GM18526 (cell line): ENCODE measurements at regions not wholly inside any gene's neighbourhood (a gene's known extent, or its start where the extent isn't known, plus 50 kb on each side); places are given as distances from the start of the nearest gene placed in this dataset.

ENCODE experiments used
- POLR2A ChIP-seq: IDR thresholded peaks from 3 replicates; pipeline ENCODE4 v1.6.1; 2011; ENCODE audit not compliant: insufficient read length; ENCODE audit errors: extremely low read depth

DNA sequence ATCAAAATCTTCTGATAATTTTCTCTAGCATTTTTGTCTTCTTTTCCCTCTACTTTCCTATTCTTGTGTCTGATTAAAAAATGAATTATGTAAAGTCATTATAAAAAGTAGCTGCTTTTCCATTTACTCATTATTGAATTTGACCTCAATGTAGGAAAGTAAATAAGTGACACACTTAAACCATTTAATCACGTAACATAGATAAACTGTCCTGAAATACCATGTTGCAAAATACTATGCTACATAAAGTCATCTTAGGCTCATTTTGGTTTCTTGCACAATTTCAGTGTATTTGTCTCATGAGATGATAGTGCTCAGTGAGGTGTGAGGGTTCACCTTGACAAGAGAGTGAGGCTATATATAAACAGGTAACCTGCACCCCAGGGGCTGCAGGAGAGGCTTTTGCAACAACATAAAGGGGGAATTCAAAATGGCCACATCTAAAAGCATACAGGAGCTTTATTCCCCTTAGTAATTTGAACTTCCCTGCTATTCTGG, 502.7 kb downstream of the RNF144A start:
- TF ChIP-seq POLR2A, result no peak

DNA sequence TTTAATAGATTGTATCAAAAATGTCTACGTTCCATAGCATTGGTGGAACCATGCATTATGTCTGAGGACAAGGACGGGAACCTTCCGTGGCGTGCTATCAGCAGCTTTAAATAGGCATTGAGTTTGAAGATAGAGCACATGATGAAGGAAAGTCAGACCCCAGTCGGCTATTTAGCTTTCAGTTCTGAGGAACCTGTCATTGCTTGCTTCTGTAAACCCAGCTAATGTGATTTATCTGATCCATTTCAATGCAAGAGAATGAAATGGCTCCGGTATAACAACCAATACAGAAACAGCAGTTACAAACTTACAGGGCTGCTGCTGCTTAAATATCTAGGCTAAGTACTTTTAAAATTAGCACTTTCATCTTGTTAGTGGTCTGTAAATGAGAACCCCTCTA, 503.3 kb downstream of the RNF144A start:
- TF ChIP-seq POLR2A, result no peak

DNA sequence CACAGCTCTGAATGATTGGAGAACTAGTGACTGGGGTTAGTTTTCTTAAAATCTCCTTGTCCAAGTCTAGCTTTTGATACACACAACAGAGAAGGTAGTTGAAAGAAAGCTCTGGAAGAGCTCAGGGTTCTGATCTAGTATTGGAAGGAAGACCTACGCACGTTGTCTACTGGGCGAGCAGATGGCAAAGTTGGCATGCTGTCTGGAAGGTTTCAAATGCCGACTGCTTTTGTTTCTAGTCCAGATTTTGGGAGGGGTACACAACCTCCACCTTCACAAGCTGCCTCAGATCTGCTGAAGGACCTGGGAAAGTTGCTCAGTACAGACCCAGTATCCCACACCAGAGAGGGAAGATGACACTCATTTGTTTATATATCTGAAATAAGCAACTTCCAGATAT, 507.3 kb downstream of the RNF144A start:
- no peak for TF ChIP-seq POLR2A

DNA sequence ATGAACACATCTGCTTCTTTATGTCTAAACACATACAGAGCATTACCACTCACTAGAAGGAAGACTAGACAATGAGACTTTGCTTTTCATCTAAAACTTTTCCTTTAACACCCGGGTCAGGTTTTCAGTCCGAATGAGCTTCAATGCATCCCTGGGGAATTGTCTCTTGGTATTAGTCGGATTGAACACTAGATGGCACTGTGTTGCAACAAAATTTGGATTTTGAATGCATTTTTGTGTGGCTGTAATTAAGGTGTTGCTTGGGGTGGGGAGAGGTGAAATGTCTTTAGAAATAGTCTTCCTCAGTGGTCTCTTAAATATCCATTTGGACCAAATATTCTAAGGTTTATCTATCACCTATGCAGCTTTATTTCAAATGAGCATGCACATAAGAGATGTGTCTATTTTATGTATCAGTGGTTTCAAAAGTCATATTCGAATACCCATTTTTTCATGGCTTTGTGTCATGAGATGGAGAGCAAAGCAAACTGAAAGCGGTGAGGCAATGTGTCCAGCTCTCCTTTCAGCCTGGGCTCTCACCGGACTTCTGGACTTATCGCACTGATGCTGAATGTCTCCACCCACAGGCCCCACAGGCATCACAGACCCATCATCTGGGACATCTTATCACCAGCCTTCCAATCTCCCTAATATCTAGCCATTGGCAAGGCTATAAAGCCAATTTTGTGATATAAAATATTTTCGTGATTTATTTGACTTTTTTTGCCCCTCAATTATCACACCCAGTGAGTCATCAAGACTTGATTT, 510.3 kb downstream of the RNF144A start:
- TF ChIP-seq POLR2A, result no peak

DNA sequence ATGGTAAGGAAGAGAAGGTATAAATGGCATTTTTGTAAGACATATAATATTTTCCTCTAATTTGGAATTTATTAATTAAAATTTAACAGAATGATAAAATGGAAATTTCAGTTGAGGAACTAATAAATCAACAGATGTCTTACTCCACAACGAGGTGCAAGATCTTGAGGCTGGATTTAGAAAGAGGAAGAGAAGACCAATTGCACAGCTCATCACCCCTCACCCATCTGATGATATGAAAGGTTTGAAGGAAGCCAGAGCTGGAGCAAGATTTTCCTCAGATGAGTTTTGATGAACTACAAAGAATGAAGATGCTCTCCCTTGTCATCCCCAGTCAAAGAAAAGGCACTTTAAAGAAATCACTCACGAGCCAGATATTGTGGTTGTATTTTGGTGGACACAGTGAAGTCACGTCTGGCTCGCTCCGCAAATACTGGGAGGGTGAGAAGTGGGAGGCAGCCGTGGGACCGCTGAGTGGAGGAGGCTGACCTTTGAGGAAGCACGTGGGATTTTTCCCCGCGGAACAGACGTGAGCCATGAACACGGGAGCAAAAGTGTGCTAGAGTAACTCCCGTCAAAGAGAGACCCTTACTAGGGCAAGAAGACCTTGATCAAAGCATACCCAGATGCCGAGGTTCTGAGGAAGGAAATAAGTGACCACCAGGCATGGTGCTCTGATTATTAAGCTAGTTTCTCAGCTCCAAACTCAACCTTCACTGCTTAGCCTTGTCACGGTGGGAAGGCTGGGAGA, 511.4 kb downstream of the RNF144A start:
- no peak for TF ChIP-seq POLR2A

DNA sequence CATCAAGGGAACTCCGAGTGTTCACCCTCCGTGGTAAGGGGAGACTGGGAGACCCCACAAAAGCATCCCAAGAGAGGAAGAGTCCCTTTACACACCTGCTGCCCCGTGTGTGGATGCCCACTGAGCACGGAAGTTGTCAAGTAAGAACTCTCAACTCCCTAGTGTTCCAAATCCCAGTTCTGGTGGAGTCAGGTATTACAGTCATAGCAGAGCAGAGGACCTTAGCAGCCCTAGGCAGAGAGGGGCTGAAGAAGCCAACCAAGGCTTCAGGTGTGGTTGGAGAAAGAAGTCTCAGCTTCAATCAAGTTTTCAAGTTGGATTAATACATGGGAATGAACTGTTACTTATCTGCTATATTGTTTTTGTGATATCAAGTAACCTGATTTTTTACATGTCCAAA, 512.5 kb downstream of the RNF144A start:
- TF ChIP-seq POLR2A, result no peak

DNA sequence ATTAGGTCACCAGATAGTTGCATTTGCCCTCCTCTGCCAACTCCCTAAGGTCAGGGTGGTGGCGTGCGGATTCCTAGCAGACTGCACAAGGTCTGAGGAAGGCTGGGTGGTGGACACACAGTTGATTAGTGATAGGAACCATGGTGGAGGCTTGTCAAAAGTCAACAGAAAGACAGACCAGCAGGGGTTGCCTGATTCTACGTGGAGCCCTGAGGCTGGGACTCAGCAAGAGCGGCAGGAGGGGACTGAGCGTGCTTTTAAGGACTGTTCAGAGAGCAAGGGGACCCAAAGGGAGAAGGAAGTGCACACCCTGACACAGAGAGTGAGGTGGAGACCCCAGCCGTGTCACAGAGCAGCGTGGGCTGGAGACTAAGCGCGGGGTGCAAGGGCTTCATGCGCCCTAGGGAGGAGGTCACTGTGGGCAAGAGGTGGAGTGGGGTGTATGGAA, 513.2 kb downstream of the RNF144A start:
- TF ChIP-seq POLR2A, result no peak

DNA sequence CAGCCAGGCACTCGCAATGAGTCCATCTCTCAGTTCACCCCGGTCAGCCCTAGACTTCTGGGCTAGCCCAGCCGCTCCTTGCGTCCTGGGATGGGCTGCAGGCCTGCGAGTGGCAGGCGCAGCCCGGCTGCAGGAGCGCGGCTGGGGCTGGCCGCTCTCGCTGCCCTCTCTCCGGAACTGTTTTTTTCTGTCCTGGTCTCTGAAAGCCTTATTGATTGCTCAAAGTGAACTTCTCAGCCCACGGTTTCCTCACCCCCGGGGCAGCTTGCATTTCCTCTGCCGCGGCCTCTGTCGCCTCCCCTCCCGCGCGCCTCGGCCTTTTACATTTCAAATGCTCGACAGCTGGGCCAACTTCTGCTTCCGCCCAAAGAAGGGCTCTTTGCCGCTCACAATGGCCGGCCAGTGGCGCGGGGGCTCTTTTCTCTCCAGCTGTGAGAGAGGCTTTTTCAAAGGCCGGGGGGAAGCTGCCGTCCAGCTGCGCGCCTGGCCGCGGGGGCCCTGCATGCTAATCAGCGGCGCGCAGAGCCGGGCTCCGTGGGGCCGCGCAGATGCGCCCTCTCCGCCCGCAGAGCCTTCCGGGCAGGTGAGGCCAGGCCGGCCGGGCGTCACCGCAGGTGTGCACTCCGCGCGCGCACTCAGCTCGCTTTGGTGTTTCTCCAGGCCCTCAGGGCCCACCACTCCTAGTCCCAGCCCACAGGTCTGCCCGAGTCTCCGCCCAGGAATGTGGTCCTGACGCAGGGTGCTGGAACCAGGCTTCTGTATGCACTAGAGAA, 513.8 kb downstream of the RNF144A start:
- no peak for TF ChIP-seq POLR2A

DNA sequence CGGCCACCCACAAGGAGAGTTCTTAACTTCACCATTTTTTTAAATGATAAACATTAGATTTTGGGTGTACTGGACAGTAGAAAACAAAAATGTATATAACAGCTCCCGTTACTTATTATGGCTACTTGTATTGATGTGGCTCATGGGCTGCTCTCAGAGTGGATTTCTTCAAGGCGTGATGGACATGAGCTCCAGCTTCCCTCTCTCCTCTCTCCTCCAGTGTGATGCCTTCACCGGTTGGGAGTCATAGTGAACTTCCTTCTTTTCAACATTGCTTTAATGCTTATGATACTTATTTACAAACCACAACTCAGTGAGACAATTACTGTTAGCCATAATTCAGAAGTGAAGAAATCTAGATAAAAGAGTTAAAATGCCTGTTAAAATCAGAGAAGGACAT, 515.2 kb downstream of the RNF144A start:
- TF ChIP-seq POLR2A, result no peak

DNA sequence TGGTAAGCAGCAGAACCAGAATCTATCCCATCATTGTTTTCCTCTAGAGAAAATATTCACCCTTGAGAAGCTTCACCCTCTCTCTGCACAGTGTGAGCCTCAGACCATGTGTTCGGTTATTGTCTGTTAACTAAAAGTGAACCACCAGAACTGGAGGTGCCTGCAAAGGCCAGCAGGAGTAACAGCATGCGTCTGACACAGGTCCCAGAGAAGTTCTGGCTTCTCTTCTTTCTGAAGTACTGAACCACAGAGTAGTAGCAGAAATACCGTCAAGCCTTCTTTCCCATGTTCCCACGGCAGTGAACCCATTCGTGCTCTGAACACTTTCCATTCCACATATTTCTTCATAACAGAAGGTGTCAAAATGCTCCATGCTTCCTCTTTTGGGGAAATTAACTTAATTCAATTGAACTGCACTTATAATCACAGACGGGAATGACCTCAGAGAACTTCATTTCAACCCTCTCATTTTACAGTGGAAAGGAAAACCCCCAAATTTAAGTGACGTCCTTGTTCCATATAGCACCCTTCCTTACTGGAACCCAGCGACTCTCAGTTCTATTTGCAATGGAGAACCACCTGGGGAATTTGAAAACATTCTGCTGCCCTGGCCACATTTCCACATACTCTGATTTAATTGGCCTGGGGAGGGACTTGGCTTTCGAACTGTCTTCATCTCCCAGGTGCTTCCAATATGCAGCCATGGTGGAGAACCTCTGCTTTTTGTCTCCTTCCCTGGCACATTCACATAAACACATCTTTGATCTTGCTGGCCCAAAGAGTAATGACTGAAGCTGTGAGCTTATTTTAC, 519.1 kb downstream of the RNF144A start:
- no peak for TF ChIP-seq POLR2A

DNA sequence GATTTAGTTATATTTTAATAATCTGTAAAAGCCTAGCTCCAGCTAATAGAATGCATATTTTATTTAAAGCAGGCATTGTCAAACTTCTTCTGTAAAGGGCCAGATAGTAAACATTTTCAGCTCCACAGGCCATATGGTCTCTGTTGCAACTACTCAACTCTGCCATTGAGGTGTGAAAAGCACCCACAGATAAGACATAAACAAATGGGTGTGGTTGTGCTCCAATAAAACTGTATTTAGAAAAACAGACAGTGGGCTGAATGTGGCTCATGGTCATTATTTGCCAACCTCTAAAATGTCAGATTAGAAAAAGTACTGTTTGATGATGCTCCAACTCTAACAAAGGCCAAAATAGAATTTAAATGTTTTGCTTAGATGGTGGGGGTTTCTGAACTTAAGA, 519.9 kb downstream of the RNF144A start:
- no peak for TF ChIP-seq POLR2A

DNA sequence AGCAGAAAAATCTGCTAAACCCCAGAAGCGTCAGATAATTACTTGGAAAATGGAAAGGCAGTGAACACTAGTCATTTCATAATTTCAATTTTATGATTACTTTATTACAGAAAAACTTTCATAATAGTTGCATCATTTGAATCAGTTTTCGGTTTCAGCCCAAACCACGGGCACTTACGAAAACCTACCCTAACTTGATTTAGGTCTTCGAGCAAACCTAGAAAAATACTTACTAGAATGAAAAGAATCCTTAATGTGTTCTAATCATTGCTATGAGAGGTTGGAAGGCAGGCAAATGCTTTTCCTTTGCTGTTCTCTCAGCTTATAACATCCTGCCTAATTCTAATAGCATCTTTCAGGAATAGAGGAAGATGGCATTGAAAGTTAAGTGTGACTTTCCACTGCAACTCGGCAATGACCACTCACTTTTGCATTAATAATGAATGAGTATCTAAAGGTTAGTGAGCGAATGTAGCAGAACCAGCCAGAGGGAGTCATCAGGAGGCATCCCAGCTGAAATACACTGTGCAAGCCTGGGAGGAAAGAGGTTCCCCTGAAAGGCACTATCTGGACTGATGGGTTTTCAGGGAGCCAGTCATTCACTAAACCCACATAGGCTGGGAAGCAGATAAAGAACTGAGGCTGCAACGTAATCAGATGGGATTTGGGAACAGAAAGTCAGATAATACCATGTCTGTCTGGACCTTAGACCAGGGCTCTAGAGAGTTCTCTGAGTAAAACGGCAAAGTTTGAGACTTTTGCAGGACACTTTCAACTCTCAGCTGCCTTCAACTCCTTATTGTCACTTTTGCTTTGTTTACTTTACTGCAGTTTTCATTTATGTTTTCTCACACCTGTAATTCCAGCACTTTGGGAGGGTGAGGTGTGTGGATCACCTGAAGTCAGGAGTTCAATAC, 520.8 kb downstream of the RNF144A start:
- TF ChIP-seq POLR2A, result no peak

DNA sequence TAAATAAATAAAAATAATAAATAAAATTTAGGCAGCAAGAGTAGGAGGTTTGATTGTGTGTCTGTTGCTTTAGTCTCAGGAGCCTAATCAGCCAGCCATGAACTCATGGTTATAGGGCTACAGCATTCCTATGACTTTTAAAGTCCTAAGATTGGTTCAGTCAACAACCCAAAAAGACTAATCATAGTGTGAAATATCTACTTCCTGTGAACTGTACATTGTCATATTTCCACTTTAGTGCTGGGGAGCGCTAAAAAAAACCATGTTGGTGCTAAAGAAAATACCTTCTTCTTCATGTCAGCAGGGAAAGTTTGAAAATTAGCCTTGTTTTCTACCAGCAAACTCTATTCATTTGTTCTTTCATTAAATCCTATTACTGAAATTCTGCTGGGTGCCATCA, 521.6 kb downstream of the RNF144A start:
- TF ChIP-seq POLR2A, result no peak

DNA sequence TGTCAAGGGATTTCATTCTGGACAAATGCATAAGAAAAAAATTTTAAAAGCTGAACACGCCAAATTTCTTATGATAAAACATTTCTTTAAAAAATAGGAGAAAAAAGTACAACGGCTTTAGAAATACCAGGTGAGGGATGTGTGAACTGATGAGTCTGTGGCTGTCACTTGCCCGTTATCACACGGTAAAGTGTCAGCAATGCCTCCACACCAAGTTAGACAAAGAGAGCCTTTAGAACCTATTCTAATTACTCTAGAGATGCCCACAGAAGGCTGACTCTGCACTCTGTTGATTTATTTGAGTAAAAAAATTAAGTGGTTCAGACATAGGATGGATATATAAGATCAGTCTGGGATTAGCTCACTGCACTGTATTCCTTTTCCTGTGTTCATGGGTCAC, 523.8 kb downstream of the RNF144A start:
- no peak for TF ChIP-seq POLR2A

DNA sequence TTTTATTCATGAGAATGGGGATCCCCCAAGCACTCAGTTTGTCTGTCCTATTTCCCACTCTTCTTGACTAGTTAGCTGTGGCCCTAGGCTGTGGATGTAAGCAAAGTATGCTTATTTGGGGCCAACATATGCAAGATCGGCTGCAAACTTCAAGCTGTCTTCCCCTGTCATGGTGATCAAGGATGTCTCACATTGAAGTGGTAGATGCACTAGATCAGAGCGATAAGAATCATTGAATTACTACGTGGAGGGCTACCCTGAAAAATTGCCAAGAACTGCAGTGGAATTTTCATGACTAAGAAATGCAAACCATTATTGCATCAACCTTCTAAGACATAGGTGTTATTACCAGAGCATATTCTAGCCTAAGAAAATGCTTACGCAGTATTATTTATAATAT, 527.4 kb downstream of the RNF144A start:
- TF ChIP-seq POLR2A, result no peak
